Endothelial cell of hepatic sinusoid (primary cell): ENCODE measurements at regions not wholly inside any gene's neighbourhood (a gene's known extent, or its start where the extent isn't known, plus 50 kb on each side); places are given as distances from the start of the nearest gene placed in this dataset.
"Not testable (repeated sequence)": the region's sequence is repeated elsewhere in the genome, so short reads cannot be mapped to it uniquely, and the experiment has no call there.

Experiments
- in situ Hi-C: cut with HindIII; loops from 2 replicates; pipeline ENCODE4 v1.10.0; 2017; ENCODE audit warnings: low sequenced_read_pairs

- in situ Hi-C loops: no loop called here
Observed at GRCh38 chr12:127487031-127487430, 779.9 kb upstream of the TMEM132C start.

- in situ Hi-C loops: no loop called here
Observed at GRCh38 chr12:127489061-127489460, 777.9 kb upstream of the TMEM132C start.

GRCh38 chr12:127494961-127495915 is 771.7 kb upstream of the TMEM132C start:
- in situ Hi-C loops: no loop called here

GRCh38 chr12:127496255-127496654 is 770.7 kb upstream of the TMEM132C start:
- in situ Hi-C loops: no loop called here

GRCh38 chr12:127500512-127501035 is 766.4 kb upstream of the TMEM132C start:
- in situ Hi-C loops: no loop called here

- in situ Hi-C loops: no loop called here
Observed at GRCh38 chr12:127501916-127502315, 765.1 kb upstream of the TMEM132C start.

- in situ Hi-C loops: no loop called here
Observed at GRCh38 chr12:127503246-127503645, 763.7 kb upstream of the TMEM132C start.

GRCh38 chr12:127503996-127504395 is 763.0 kb upstream of the TMEM132C start:
- in situ Hi-C loops: not testable (repeated sequence)

GRCh38 chr12:127504874-127505273 is 762.1 kb upstream of the TMEM132C start:
- in situ Hi-C loops: no loop called here

GRCh38 chr12:127507341-127507740 is 759.6 kb upstream of the TMEM132C start:
- in situ Hi-C loops: no loop called here

- in situ Hi-C loops: no loop called here
Observed at GRCh38 chr12:127509066-127509778, 757.7 kb upstream of the TMEM132C start.

GRCh38 chr12:127515941-127516340 is 751.0 kb upstream of the TMEM132C start:
- in situ Hi-C loops: no loop called here

- in situ Hi-C loops: no loop called here
Observed at GRCh38 chr12:127516467-127516866, 750.5 kb upstream of the TMEM132C start.

GRCh38 chr12:127519779-127520178 is 747.2 kb upstream of the TMEM132C start:
- in situ Hi-C loops: no loop called here

- in situ Hi-C loops: no loop called here
Observed at GRCh38 chr12:127526925-127527324, 740.0 kb upstream of the TMEM132C start.

- in situ Hi-C loops: no loop called here
Observed at GRCh38 chr12:127528551-127528950, 738.4 kb upstream of the TMEM132C start.

GRCh38 chr12:127531542-127531941 is 735.4 kb upstream of the TMEM132C start:
- in situ Hi-C loops: no loop called here

- in situ Hi-C loops: no loop called here
Observed at GRCh38 chr12:127533353-127533752, 733.6 kb upstream of the TMEM132C start.

GRCh38 chr12:127536833-127537428 is 730.0 kb upstream of the TMEM132C start:
- in situ Hi-C loops: no loop called here

- in situ Hi-C loops: no loop called here
Observed at GRCh38 chr12:127538316-127538715, 728.7 kb upstream of the TMEM132C start.

GRCh38 chr12:127539226-127539858 is 727.6 kb upstream of the TMEM132C start:
- in situ Hi-C loops: no loop called here
